Aorta (tissue), 5 donors: ENCODE measurements at regions not wholly inside any gene's neighbourhood (a gene's known extent, or its start where the extent isn't known, plus 50 kb on each side); places are given as distances from the start of the nearest gene placed in this dataset.

Experiments
- ATAC-seq: fragments of 200-7000 bp; cut with Tn5 transposase; one replicate; pipeline ENCODE4 v1.9.1; 2022; ENCODE audit warnings: moderate library complexity; ENCODE audit not compliant: low FRiP score
- DNase-seq, 2 donors: peaks; one replicate each; pipeline ENCODE4 v3.0.0-alpha.2; 2020
- H3K27ac ChIP-seq, 2 donors: one replicate each; pipeline ENCODE4 v1.5.1; 2013; ENCODE audit warnings: low read length in 2 of 2, mild to moderate bottlenecking in 2 of 2, moderate library complexity in 2 of 2, control low read depth in 1 of 2, inconsistent platforms in 1 of 2, low read depth in 1 of 2
- H3K27me3 ChIP-seq, 2 donors: one replicate each; pipeline ENCODE4 v1.6.1; 2013; ENCODE audit warnings: control low read depth in 1 of 2, low read length in 1 of 2, mild to moderate bottlenecking in 1 of 2, moderate library complexity in 1 of 2; ENCODE audit not compliant: insufficient read depth in 2 of 2, control insufficient read depth in 1 of 2
- H3K36me3 ChIP-seq, 2 donors: one replicate each; pipeline ENCODE4 v1.6.1; 2013; ENCODE audit warnings: control low read depth in 1 of 2, low read length in 1 of 2, mild to moderate bottlenecking in 1 of 2; ENCODE audit not compliant: insufficient read depth in 2 of 2, control insufficient read depth in 1 of 2
- H3K4me1 ChIP-seq, 2 donors: one replicate each; pipeline ENCODE4 v1.6.1; 2013; ENCODE audit warnings: low read length in 2 of 2, control low read depth in 1 of 2, mild to moderate bottlenecking in 1 of 2, moderate library complexity in 1 of 2; ENCODE audit not compliant: insufficient read depth in 2 of 2, control insufficient read depth in 1 of 2
- H3K4me3 ChIP-seq, 2 donors: one replicate each; pipeline ENCODE4 v1.5.1; 2013; ENCODE audit warnings: low read length in 2 of 2, control low read depth in 1 of 2, mild to moderate bottlenecking in 1 of 2
- H3K9me3 ChIP-seq: one replicate; pipeline ENCODE4 v1.6.1; 2013; ENCODE audit warnings: mild to moderate bottlenecking, low read length; ENCODE audit not compliant: control insufficient read depth
- WGBS, 2 donors: extraction: QIAGEN DNeasy Blood & Tissue Kit; methylation state at CpG; one replicate each; pipeline ENCODE4 v1.1.7; 2013; 5-methylcytosine and 5-hydroxymethylcytosine counted together
- intact Hi-C, 2 donors: fragments of 100-400 bp; cut with DNase I; formaldehyde crosslinking; loops; one replicate each; pipeline versions ENCODE4 v1.14.2 to v1.15.0; 2022
- donor health status: healthy with polysubstance abuse.
- donor health status: Bipolar disorder and iron deficiency.
- donor health status: DM: no; HTN: no; CAD: no.
- donor health status: DM: no; HTN: no; CAD: no.
- donor health status: DM: yes; HTN: yes; CAD: no.

GRCh38 chr6:3650076-3650958 is 101.2 kb downstream of the PXDC1 start:
- intact Hi-C loops = no loop called here
- H3K36me3 ChIP-seq = no peaks in the 10 kb centered on the region
- 94 to 96% methylated on average over 17 of the region's 17 CpGs for WGBS, 2 donors
- no peak overlapping the region for H3K4me3 ChIP-seq
- DNase-seq (no peak), ATAC-seq (no peak)
- H3K9me3 ChIP-seq = no peaks in the 10 kb centered on the region
- no peaks in the 10 kb centered on the region for H3K27me3 ChIP-seq
- no peak overlapping the region for H3K27ac ChIP-seq
- H3K4me1 ChIP-seq = no peaks in the 10 kb centered on the region

DNA sequence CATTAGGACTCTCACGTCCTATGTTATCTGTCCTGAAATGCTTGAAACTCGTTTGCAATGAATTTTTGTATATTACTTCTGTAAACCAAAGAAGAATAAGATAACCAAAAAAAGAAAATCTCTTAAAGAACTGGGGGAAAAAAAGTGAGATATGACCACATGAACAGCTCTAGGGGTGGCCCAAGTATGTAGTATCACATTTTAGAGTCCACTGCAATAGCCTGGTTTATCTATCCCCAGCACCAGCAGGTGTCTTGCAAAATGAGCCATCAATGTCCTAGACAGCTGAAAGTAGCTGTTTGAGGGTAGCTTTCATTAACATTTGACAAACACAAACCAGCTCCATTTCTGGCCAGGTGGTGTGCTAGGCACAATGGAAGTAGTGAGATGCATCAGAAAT is 102.8 kb downstream of the PXDC1 start:
- H3K9me3 ChIP-seq = no peaks in the 10 kb centered on the region
- WGBS, 2 donors = 63 to 83% methylated on average over 2 of the region's 2 CpGs
- H3K27me3 ChIP-seq = no peaks in the 10 kb centered on the region
- intact Hi-C loops = no loop called here
- DNase-seq (no peak), ATAC-seq (no peak)
- H3K27ac ChIP-seq = no peak overlapping the region
- no peaks in the 10 kb centered on the region for H3K4me1 ChIP-seq
- H3K36me3 ChIP-seq = no peaks in the 10 kb centered on the region
- no peak overlapping the region for H3K4me3 ChIP-seq

GRCh38 chr6:3646616-3647362 is 104.7 kb downstream of the PXDC1 start:
- no peak overlapping the region for H3K4me3 ChIP-seq
- no peaks in the 10 kb centered on the region for H3K9me3 ChIP-seq
- ATAC-seq (no peak), DNase-seq (no peak)
- H3K27me3 ChIP-seq = no peaks in the 10 kb centered on the region
- no peak overlapping the region for H3K27ac ChIP-seq
- no peaks in the 10 kb centered on the region for H3K36me3 ChIP-seq
- intact Hi-C loops = no loop called here
- H3K4me1 ChIP-seq = no peaks in the 10 kb centered on the region
- WGBS, 2 donors = 92 to 94% methylated on average over 27 of the region's 27 CpGs

DNA sequence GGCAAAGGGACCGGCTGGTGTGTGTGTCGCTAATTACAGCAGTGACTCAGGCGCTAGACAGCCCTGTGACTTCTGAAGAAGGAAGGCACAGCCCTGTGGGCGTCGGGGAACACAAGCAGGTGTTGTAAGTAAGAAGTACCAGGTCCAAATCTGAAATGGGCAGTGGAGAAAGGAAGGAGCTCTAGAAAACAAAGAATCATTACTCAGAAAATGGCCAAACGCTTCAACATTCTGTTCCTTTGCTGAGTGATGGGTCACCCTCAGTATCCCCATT is 106.8 kb downstream of the PXDC1 start:
- WGBS, 2 donors = 84 to 89% methylated on average over 6 of the region's 6 CpGs
- no peaks in the 10 kb centered on the region for H3K4me1 ChIP-seq
- ATAC-seq = no peak
- no peak overlapping the region for H3K4me3 ChIP-seq
- no peak overlapping the region for H3K27ac ChIP-seq
- no peak for DNase-seq
- no peaks in the 10 kb centered on the region for H3K9me3 ChIP-seq
- H3K36me3 ChIP-seq = no peaks in the 10 kb centered on the region
- intact Hi-C loops = no loop called here
- H3K27me3 ChIP-seq = no peaks in the 10 kb centered on the region

DNA sequence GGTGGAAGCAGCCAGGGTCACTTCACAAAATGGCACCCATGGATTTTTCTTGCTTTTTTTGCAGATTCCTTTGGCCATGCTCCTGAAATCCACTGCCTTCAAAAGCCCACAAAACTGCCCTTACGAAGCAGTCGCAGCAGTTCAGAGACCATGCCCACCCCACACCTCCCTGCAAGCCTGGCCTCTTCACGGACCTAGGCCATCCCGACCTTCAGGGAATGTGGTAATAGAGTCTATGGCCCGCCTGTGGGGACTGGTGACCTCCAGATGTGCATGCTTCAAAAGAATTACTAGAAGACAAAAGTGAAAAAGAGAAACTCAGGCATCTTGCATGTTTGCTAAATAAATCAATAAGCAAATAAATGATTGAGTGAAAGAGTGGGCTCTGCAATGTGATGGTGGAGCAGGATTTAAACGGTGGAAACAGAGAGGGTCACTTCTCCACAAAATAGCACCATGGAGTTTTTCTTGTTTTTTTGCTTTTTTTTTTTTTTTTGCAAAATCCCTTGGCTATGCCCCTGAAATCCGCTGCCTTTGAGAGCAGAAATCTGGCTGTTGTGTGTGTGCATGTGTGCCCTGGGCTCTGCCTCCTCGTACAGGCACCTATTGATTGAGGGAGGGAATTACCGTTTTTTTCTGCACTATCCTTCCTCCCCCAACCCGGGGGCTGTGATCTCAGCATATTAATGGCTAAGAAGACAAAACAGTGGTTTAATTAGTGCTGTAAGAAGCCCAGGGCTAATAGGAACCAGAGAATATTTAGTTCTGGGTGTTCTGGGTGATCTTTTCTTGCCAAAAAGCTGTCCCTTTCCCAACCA is 107.4 kb downstream of the PXDC1 start:
- Histone ChIP-seq H3K36me3 (no peaks in the 10 kb centered on the region), H3K9me3 (no peaks in the 10 kb centered on the region), H3K27me3 (no peaks in the 10 kb centered on the region), H3K4me3 (no peak overlapping the region), H3K27ac (no peak overlapping the region), H3K4me1 (no peaks in the 10 kb centered on the region)
- WGBS, 2 donors = 85 to 93% methylated on average over 10 of the region's 10 CpGs
- DNase-seq = no peak
- intact Hi-C loops = no loop called here
- ATAC-seq = no peak

GRCh38 chr6:3640868-3641267 is 110.6 kb downstream of the PXDC1 start:
- Histone ChIP-seq H3K27ac (no peak overlapping the region), H3K4me1 (no peaks in the 10 kb centered on the region), H3K36me3 (no peaks in the 10 kb centered on the region), H3K4me3 (no peak overlapping the region), H3K27me3 (no peaks in the 10 kb centered on the region), H3K9me3 (no peaks in the 10 kb centered on the region)
- DNase-seq (no peak), ATAC-seq (no peak)
- WGBS, 2 donors = 97 to 100% methylated on average over 2 of the region's 2 CpGs
- intact Hi-C loops = no loop called here

DNA sequence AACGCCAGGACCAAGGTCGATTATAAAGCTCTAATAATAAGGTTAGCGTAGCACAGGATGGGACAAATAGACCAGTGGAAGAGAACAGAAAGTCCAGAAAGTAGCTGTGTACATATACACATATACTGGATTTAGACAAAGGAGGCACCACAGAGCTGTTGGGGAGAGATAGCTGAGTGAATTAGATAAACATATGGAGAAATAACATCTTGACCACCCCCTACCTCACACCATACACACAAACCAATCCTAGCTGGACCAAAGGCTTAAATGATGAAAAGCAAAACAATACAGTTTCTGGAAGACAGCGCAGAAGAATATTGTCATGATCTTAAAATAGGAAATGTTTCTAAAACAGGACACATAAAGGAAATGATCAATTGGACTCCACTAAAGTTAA is 112.9 kb downstream of the PXDC1 start:
- DNase-seq = no peak
- H3K27me3 ChIP-seq = no peaks in the 10 kb centered on the region
- no peaks in the 10 kb centered on the region for H3K9me3 ChIP-seq
- H3K4me3 ChIP-seq = no peak overlapping the region
- 83 to 94% methylated on average over 4 of the region's 4 CpGs for WGBS, 2 donors
- no peaks in the 10 kb centered on the region for H3K4me1 ChIP-seq
- H3K27ac ChIP-seq = no peak overlapping the region
- no peaks in the 10 kb centered on the region for H3K36me3 ChIP-seq
- intact Hi-C loops = no loop called here
- no peak for ATAC-seq

GRCh38 chr6:3636060-3636459 is 115.5 kb downstream of the PXDC1 start:
- 89 to 93% methylated on average over 8 of the region's 8 CpGs for WGBS, 2 donors
- ATAC-seq = no peak
- Histone ChIP-seq H3K9me3 (no peaks in the 10 kb centered on the region), H3K27me3 (no peaks in the 10 kb centered on the region), H3K36me3 (no peaks in the 10 kb centered on the region), H3K4me1 (no peaks in the 10 kb centered on the region), H3K27ac (no peak overlapping the region), H3K4me3 (no peak overlapping the region)
- intact Hi-C loops = no loop called here
- no peak for DNase-seq
